OCI-LY7 (cell line): ENCODE measurements at regions not wholly inside any gene's neighbourhood (a gene's known extent, or its start where the extent isn't known, plus 50 kb on each side); places are given as distances from the start of the nearest gene placed in this dataset.

Experiments
- CTCF ChIP-seq: fragments of 200-600 bp; sonication (generic); conservative IDR thresholded peaks from 2 replicates; pipeline ENCODE4 v1.5.1; 2014; ENCODE audit warnings: mild to moderate bottlenecking, antibody characterized with exemption, low read length, moderate library complexity, mixed read lengths
- EZH2phosphoT487 ChIP-seq: fragments of 200-600 bp; sonication (generic); IDR thresholded peaks from 2 replicates; pipeline ENCODE4 v1.6.1; 2018; ENCODE audit warnings: low read depth, borderline replicate concordance, mild to moderate bottlenecking, mixed run types, antibody characterized with exemption, low read length, moderate library complexity, mixed read lengths

GRCh38 chr6:47149066-47149465 lies 106.9 kb upstream of the ADGRF1 start:
- no peak for TF ChIP-seq CTCF
- no peak for TF ChIP-seq EZH2phosphoT487
